Putamen (tissue), 1 donor: ENCODE measurements at regions not wholly inside any gene's neighbourhood (a gene's known extent, or its start where the extent isn't known, plus 50 kb on each side); places are given as distances from the start of the nearest gene placed in this dataset.

Source experiments
- DNase-seq: peaks from one replicate; pipeline ENCODE4 v3.0.0-alpha.2; 2016; ENCODE audit warnings: low spot score

- DNase-seq: no peak
Measured at GRCh38 chr19:31160336-31160926, 188.8 kb downstream of the TSHZ3 start.

- DNase-seq: no peak
Measured at GRCh38 chr19:31154021-31154420, 195.2 kb downstream of the TSHZ3 start.

DNA sequence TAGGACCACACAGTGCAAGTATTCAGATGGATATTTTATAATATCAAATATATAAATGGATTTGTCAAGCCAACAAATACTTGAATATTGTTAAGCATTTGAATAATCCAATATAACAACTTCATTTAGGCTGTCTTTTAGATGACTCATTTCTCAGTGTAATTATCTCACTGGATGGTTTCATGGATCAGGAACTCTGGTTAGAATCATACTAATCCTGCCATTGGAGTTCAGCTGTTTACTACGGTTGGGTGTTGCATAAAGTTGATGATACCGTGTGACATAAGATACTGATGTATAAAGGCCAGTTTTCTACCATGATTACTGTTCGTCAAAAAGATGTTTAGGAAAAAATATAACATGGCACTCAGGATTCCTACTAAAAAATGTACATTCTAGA lies 196.3 kb downstream of the TSHZ3 start:
- DNase-seq: no peak

- no peak for DNase-seq
Measured at GRCh38 chr19:31149441-31149941, 199.7 kb downstream of the TSHZ3 start.

- DNase-seq: no peak
Measured at GRCh38 chr19:31148671-31149070, 200.6 kb downstream of the TSHZ3 start.

DNA sequence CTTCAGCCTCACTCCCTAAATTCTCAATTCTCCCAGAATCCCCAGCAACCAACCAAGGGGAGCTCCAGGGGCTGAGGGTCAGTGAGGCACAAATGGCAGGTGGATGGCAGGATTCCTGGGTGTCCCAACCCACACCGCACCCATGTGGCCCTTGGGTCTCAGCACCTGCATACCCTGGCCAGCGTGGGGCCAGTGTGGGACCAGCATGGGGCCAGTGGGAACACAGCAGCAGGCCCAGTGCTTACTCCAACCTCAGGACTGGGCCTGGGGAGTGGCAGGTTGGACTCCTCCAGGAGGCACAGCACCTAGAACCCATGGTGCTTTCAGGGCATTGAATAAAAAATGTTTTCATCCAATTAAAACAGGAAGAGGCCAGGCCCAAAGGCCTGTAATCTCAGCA lies 202.0 kb downstream of the TSHZ3 start:
- no peak for DNase-seq

- DNase-seq: no peak
Measured at GRCh38 chr19:31146546-31147183, 202.6 kb downstream of the TSHZ3 start.

DNA sequence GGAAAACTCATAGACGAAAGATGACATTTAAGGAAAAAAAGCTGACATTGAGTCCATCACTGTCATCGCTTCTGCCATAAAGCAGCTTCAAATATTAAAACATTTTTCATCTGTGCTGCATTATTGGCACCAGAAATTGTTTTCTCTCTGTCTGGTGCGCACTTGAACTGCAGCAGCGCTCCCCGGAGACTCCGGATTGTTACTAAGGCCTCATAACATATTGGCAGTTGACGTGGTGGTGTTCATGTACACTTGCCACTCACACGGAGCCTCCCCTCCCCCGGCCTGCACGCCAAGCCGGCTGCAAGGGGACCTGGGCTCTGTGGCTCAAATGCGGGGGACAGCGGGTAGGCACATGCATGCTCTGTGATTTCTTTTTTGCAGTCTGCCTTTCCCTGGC lies 203.2 kb downstream of the TSHZ3 start:
- DNase-seq: no peak

GRCh38 chr19:31145007-31145406 lies 204.2 kb downstream of the TSHZ3 start:
- no peak for DNase-seq

DNA sequence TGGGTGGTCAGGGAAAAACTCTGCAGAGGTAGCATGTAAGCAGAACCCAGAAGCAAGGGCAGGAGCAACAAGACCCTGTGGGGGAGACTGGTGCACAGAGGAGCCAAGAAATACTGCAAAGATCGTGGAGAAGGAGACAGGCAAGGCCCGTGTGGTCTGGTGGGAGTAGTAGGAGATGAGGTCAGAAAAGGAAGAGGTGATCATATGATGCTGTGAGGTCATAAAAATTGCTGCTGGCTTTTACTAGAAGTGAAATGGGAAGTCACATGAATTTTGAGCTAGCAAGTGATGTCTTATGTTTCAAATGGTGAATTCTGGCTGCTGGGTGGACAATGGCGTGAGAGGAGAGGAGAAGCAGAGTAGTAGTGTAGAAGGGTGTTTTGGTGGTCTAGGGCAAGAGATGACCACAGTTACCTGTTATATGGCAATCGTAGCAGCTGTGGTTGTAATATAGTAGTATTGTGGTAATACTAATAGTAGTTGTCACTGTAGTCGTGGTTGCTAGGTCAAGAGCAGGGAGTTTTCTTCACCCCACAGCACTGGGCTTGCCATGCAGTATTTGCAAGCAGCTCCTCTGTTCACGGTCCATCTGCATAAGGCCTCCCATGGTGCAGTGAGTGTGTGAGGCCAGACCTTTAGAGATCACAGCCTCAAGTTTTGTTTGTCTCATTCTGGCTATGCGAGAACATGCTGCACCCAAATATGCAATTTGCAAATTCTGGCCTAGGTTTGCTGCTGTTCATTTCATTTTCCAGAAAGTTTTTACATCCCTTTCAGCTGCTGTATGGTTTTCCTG lies 205.0 kb downstream of the TSHZ3 start:
- no peak for DNase-seq

GRCh38 chr19:31141301-31141700 lies 207.9 kb downstream of the TSHZ3 start:
- DNase-seq: no peak

- no peak for DNase-seq
Measured at GRCh38 chr19:31140717-31141116, 208.5 kb downstream of the TSHZ3 start.

- no peak for DNase-seq
Measured at GRCh38 chr19:31139871-31140505, 209.2 kb downstream of the TSHZ3 start.

DNA sequence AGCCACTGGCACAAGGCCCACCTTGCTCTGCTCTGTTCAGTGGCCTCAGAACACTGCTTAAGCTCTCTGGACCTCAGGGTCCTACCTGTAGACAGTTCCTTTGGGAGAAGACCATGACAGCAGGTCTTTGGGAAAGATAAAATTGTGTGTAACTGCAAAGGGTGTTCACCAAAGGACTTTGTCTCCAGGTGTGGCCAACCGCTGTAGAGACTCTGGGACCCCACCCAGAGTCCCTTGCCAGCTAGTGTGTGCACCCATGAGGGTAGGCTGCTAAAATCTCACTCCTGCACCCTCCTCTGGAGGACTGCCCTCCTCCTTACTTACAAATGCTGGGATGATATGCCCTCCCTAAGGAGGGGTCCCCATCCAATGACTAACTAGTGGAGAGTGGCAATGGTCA lies 211.2 kb downstream of the TSHZ3 start:
- DNase-seq: no peak

- no peak for DNase-seq
Measured at GRCh38 chr19:31135841-31136240, 213.4 kb downstream of the TSHZ3 start.

DNA sequence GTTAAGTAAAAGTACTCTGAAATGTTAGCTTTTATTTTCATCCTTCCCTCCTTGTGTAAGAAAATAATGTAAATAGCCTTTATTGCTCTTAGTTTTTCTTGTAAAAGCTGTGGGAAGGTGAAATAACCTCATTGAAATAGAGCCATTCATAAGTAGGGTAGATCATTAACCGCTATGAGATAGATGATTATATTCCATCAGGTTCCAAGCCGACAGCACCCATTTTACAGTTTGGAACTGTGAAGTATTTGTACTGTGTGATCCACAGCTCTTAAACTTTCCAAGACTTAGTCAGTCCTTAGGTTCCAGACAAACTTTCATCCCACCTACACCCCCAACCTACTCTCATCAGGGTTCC lies 216.5 kb downstream of the TSHZ3 start:
- DNase-seq: no peak

- no peak for DNase-seq
Measured at GRCh38 chr19:31128291-31128690, 220.9 kb downstream of the TSHZ3 start.

DNA sequence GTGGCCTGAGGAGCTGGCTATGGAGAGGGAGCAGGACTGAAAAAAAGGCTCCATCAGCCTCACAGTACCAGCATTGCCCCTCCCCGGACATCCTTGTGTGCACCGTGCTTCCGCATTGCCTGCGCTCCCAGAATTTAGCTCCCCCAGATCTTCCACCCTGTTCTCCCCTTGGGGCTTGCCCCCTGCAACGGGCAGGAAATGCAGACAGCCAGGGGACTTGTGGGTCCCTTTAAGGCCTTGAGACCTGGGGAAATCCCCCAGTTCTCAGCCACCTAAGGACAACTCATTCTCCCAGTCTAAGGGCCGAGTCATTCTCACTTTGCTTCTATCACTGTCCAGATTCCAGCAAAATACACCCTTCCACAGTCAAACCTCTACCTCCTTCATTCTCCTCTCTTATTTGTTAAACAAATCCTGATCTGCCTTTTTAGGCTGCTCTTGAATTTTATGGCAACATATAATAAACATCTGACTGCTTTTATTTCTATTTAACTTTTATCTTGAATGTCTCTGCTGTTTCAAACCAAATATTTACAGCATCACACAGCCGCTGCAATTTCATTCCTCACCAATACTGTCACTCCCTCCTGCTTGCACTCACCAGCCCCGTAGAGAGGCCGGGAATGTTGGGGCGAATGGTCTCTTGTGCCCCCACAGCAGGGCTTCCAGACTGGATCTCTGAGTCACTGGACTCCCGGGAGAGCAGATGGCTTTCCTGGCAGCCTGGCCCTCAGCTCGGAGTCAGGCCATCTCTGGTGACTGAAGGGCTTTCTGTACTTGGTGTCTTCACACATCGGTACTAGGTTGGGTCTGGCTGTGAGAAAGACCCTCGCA lies 221.9 kb downstream of the TSHZ3 start:
- no peak for DNase-seq

DNA sequence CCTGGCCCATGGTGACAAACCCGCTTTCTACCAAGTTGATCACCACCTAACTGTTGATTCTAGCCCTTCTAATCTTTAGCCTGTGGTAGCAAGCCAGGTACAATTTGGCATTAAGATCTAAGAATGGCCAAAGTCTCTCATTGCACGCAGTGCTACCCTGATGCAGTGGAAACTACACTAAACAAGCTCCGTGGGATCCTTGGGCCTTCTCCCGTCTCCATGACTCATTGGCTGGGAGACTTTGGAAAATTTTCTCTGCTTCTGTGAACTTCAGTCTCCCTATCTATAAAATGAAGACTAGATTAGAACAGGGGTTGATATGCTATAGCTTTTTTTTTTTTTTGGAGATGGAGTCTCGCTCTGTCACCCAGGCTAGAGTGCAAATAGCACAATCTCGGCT lies 223.0 kb downstream of the TSHZ3 start:
- no peak for DNase-seq

DNA sequence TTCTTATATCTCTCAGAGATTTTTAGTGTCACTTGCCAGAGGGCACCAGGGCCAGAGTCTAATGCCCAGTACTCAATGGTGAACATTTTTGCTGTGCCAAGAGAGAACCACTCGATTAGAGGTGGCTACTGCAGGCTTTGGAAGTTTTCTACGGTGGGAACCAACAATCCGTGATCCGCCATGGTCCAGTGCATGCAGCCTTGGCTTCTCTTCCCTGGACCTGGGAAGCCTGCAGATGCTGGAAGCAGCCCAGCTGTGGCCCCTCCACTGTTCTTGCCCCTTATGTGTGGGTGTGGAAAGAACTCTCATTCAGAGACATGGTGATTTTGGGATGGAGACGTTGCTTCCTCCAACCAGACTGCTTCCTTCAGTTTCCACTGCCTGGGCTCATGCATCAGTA lies 224.2 kb downstream of the TSHZ3 start:
- DNase-seq: no peak

DNA sequence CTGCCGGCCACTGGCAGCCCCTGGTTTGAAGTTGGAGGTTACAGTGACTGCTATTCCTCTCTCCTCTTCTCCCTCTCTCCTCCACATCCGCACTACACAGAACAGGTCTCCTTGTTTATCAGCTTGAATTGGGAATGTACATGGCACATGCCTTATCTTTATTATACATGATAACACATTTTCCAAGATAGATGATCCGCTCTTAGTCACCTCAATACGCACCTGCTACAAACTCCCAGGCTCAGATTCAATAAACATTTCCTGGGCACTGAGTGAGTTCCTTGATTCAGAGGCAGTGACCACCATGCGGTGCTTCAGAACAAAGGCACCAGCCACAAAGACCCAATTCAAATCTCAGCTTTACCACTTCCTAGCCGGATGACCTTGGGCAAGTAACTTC lies 227.7 kb downstream of the TSHZ3 start:
- DNase-seq: no peak

- no peak for DNase-seq
Measured at GRCh38 chr19:31120952-31121351, 228.3 kb downstream of the TSHZ3 start.
